Mucosa of gallbladder (tissue), 1 donor: ENCODE measurements at regions not wholly inside any gene's neighbourhood (a gene's known extent, or its start where the extent isn't known, plus 50 kb on each side); places are given as distances from the start of the nearest gene placed in this dataset.

ENCODE experiments used
- DNase-seq: peaks from one replicate; pipeline ENCODE4 v3.0.0-alpha.2; 2020; ENCODE audit warnings: low spot score
- donor health status: DM: no; HTN: no; CAD: no.

GRCh38 chr4:184528713-184529112 lies 54.4 kb upstream of the IRF2 start:
- DNase-seq = no peak

- no peak for DNase-seq
Observed at GRCh38 chr4:184528051-184528450, 53.7 kb upstream of the IRF2 start.

- DNase-seq = no peak
Observed at GRCh38 chr4:184526228-184526627, 51.9 kb upstream of the IRF2 start.
